ENCODE measurements at regions not wholly inside any gene's neighbourhood (a gene's known extent, or its start where the extent isn't known, plus 50 kb on each side); places are given as distances from the start of the nearest gene placed in this dataset.

GRCh38 chr4:85092943-85093342 is 126.5 kb upstream of the WDFY3 start:
- no peak for TF ChIP-seq CTCF (IDR thresholded peaks at IDR 0.05; ENCODE audit: low read length)
- no peak for TF ChIP-seq EZH2phosphoT487 (IDR thresholded peaks at IDR 0.05; ENCODE audit: low read length)
